ENCODE measurements at regions not wholly inside any gene's neighbourhood (a gene's known extent, or its start where the extent isn't known, plus 50 kb on each side); places are given as distances from the start of the nearest gene placed in this dataset.

DNA sequence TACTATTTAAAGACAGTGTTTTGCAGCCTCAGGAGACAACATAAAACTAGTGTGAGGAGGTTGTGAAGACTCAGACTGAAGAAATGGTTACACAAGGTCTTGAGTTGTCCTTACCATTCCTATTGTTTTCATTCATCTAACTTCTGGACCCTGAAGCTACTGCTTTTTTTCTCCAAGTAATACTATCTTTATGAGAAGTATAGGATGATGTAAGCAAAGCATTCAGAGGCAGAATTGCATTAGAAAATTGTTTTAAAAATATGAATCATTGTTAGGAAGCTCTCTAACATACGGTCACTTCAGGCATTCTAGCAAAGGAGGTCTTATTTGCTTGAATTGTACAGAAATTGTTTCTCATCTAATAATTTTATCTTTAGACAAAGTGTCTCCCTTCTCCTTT, 357.8 kb downstream of the TLL1 start:
- TF ChIP-seq NFIC (IDR thresholded peaks at IDR 0.05) (no peak), TAF1 (IDR thresholded peaks at IDR 0.05; ENCODE audit: low read depth) (no peak), TCF12 (IDR thresholded peaks at IDR 0.05; ENCODE audit: low read depth) (no peak), EGR1 (IDR thresholded peaks at IDR 0.05) (no peak), EP300 (IDR thresholded peaks at IDR 0.05; ENCODE audit: borderline replicate concordance) (no peak), CEBPB (IDR thresholded peaks at IDR 0.05) (no peak), YY1 (IDR thresholded peaks at IDR 0.05; ENCODE audit: low read depth) (no peak)
- TF ChIP-seq, protein P1, sequence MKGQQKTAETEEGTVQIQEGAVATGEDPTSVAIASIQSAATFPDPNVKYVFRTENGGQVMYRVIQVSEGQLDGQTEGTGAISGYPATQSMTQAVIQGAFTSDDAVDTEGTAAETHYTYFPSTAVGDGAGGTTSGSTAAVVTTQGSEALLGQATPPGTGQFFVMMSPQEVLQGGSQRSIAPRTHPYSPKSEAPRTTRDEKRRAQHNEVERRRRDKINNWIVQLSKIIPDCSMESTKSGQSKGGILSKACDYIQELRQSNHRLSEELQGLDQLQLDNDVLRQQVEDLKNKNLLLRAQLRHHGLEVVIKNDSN (IDR thresholded peaks at IDR 0.05): no peak
- TF ChIP-seq, protein P2, sequence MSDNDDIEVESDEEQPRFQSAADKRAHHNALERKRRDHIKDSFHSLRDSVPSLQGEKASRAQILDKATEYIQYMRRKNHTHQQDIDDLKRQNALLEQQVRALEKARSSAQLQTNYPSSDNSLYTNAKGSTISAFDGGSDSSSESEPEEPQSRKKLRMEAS (IDR thresholded peaks at IDR 0.05): no peak
- TF ChIP-seq, protein P3, sequence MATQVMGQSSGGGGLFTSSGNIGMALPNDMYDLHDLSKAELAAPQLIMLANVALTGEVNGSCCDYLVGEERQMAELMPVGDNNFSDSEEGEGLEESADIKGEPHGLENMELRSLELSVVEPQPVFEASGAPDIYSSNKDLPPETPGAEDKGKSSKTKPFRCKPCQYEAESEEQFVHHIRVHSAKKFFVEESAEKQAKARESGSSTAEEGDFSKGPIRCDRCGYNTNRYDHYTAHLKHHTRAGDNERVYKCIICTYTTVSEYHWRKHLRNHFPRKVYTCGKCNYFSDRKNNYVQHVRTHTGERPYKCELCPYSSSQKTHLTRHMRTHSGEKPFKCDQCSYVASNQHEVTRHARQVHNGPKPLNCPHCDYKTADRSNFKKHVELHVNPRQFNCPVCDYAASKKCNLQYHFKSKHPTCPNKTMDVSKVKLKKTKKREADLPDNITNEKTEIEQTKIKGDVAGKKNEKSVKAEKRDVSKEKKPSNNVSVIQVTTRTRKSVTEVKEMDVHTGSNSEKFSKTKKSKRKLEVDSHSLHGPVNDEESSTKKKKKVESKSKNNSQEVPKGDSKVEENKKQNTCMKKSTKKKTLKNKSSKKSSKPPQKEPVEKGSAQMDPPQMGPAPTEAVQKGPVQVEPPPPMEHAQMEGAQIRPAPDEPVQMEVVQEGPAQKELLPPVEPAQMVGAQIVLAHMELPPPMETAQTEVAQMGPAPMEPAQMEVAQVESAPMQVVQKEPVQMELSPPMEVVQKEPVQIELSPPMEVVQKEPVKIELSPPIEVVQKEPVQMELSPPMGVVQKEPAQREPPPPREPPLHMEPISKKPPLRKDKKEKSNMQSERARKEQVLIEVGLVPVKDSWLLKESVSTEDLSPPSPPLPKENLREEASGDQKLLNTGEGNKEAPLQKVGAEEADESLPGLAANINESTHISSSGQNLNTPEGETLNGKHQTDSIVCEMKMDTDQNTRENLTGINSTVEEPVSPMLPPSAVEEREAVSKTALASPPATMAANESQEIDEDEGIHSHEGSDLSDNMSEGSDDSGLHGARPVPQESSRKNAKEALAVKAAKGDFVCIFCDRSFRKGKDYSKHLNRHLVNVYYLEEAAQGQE (IDR thresholded peaks at IDR 0.05; ENCODE audit: low read depth): no peak

Measured in Ishikawa (cell line).